Gastrocnemius medialis (tissue), 4 donors: ENCODE measurements at regions not wholly inside any gene's neighbourhood (a gene's known extent, or its start where the extent isn't known, plus 50 kb on each side); places are given as distances from the start of the nearest gene placed in this dataset.

Experiments used
- ATAC-seq, 2 donors: fragments of 150-250 bp; one replicate each; pipeline ENCODE4 v1.9.1; 2016
- DNase-seq, 2 donors: peaks; one replicate each; pipeline ENCODE4 v3.0.0-alpha.2; 2019
- H3K27ac ChIP-seq, 4 donors: fragments of 200-600 bp; sonication (generic); 1 replicate in 1 of 4; 2 replicates in 3 of 4; pipeline ENCODE4 v1.5.1; 2016 to 2018; ENCODE audit warnings: mild to moderate bottlenecking in 2 of 4, moderate library complexity in 1 of 4
- H3K27me3 ChIP-seq, 3 donors: fragments of 200-600 bp; sonication (generic) in 2 of 3; 1 replicate in 1 of 3; 2 replicates in 2 of 3; pipeline versions ENCODE4 v1.5.1 to v1.6.0; 2016 to 2019; ENCODE audit warnings: mild to moderate bottlenecking in 1 of 3, moderate library complexity in 1 of 3
- H3K36me3 ChIP-seq, 2 donors: fragments of 200-600 bp; sonication (generic) in 1 of 2; one replicate each; pipeline ENCODE4 v1.5.1; 2017 to 2018
- H3K4me1 ChIP-seq, 2 donors: fragments of 200-600 bp; sonication (generic) in 1 of 2; one replicate each; pipeline ENCODE4 v1.5.1; 2016 to 2017; ENCODE audit warnings: mild to moderate bottlenecking in 2 of 2
- H3K4me3 ChIP-seq, 4 donors: fragments of 200-600 bp; sonication (generic) in 3 of 4; 1 replicate in 1 of 4; 2 replicates in 3 of 4; pipeline ENCODE4 v1.5.1; 2016 to 2019; ENCODE audit warnings: mild to moderate bottlenecking in 2 of 4
- H3K9me3 ChIP-seq, 3 donors: fragments of 200-600 bp; sonication (generic) in 2 of 3; 1 replicate in 1 of 3; 2 replicates in 2 of 3; pipeline ENCODE4 v1.5.1; 2016 to 2019
- POLR2A ChIP-seq, 2 donors: fragments of 450-650 bp; IDR thresholded peaks; one replicate each; pipeline ENCODE4 v1.6.1; 2017; ENCODE audit warnings: antibody characterized with exemption in 2 of 2, mild to moderate bottlenecking in 2 of 2, moderate library complexity in 2 of 2
- in situ Hi-C, 4 donors: fragments of 200-750 bp; cut with MboI; loops; one replicate each; pipeline versions ENCODE4 v1.15.0 to v1.8.0; 2017; ENCODE audit warnings: low sequenced_read_pairs in 4 of 4
- intact Hi-C: fragments of 100-400 bp; cut with DNase I; formaldehyde crosslinking; loops from one replicate; pipeline ENCODE4 v1.15.1; 2023; ENCODE audit warnings: low total_unique reads
- TF ChIP-seq, protein P1 (sequence below), 5 experiments: fragments of 450-650 bp in 3 of 5; fragments of 200-600 bp in 2 of 5; sonication (generic) in 2 of 5; IDR thresholded peaks in 4 of 5; conservative IDR thresholded peaks in 1 of 5; 1 replicate in 4 of 5; 2 replicates in 1 of 5; pipeline ENCODE4 v1.5.1; 2016 to 2019; ENCODE audit warnings: antibody characterized with exemption in 5 of 5, mild to moderate bottlenecking in 3 of 5, moderate library complexity in 3 of 5

DNA sequence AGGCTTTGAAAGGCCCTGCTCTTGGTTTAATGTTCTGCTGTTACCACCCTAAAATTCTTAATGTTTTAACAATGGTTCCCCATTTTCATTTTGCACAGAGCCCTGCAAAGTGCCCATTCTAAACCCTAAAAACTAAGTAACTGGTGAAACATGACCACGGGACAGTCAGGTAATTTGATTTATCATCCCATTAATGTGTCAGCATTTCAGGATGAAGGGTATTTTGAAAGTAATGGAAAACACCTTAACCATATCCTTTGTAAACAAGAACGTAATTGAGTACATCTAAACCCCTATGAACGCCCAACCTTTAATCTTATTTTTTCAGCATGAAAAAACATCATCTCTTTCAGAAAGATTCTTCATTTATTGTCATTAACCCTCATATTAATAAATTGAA, 164.9 kb upstream of the IL12A start:
- peak overlapping the region; percentile 19 to 65 (median 44) for H3K27ac ChIP-seq
- DNase-seq (no peak), ATAC-seq (no peak)
- no peaks in the 10 kb centered on the region for H3K27me3 ChIP-seq
- no peaks in the 10 kb centered on the region for H3K9me3 ChIP-seq
- no peak for TF ChIP-seq POLR2A (IDR thresholded peaks at IDR 0.05)
- TF ChIP-seq, protein P1, sequence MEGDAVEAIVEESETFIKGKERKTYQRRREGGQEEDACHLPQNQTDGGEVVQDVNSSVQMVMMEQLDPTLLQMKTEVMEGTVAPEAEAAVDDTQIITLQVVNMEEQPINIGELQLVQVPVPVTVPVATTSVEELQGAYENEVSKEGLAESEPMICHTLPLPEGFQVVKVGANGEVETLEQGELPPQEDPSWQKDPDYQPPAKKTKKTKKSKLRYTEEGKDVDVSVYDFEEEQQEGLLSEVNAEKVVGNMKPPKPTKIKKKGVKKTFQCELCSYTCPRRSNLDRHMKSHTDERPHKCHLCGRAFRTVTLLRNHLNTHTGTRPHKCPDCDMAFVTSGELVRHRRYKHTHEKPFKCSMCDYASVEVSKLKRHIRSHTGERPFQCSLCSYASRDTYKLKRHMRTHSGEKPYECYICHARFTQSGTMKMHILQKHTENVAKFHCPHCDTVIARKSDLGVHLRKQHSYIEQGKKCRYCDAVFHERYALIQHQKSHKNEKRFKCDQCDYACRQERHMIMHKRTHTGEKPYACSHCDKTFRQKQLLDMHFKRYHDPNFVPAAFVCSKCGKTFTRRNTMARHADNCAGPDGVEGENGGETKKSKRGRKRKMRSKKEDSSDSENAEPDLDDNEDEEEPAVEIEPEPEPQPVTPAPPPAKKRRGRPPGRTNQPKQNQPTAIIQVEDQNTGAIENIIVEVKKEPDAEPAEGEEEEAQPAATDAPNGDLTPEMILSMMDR (IDR thresholded peaks at IDR 0.05 in 4 of 5, conservative IDR thresholded peaks at IDR 0.05 in 1 of 5): no peak
- no peaks in the 10 kb centered on the region for H3K36me3 ChIP-seq
- in situ Hi-C loops: loop anchor here (10.0 to 25.0 kb wide), 5 partner anchors 61 to 986 kb away; no protein-coding TSS in a partner anchor
- no peak overlapping the region for H3K4me3 ChIP-seq
- H3K4me1 ChIP-seq: peaks cover 11 to 23% of the 10 kb centered on the region in 2 donors
- intact Hi-C loops: loop anchor here (5.0 to 10.0 kb wide), 2 partner anchors 164 to 741 kb away; partner anchors contain the start of genes IL12A and KPNA4

- TF ChIP-seq, protein P1 (IDR thresholded peaks at IDR 0.05 in 4 of 5, conservative IDR thresholded peaks at IDR 0.05 in 1 of 5): no peak
- no peak for TF ChIP-seq POLR2A (IDR thresholded peaks at IDR 0.05)
- intact Hi-C loops (loop anchor here (5.0 to 10.0 kb wide), 2 partner anchors 163 to 740 kb away; partner anchors contain the start of genes IL12A and KPNA4), in situ Hi-C loops (loop anchor here (10.0 to 25.0 kb wide), 5 partner anchors 60 to 987 kb away; no protein-coding TSS in a partner anchor)
- ATAC-seq (peak; percentile 93 to 97), DNase-seq (peak; percentile 81 to 83)
- H3K27me3 ChIP-seq: no peaks in the 10 kb centered on the region
- no peaks in the 10 kb centered on the region for H3K36me3 ChIP-seq
- peak overlapping the region; percentile 19 to 65 (median 44) for H3K27ac ChIP-seq
- H3K4me1 ChIP-seq: peaks cover 17 to 28% of the 10 kb centered on the region in 2 donors
- no peaks in the 10 kb centered on the region for H3K9me3 ChIP-seq
- no peak overlapping the region for H3K4me3 ChIP-seq
These were observed 164.3 kb upstream of the IL12A start for GRCh38 chr3:159824333-159824732.

DNA sequence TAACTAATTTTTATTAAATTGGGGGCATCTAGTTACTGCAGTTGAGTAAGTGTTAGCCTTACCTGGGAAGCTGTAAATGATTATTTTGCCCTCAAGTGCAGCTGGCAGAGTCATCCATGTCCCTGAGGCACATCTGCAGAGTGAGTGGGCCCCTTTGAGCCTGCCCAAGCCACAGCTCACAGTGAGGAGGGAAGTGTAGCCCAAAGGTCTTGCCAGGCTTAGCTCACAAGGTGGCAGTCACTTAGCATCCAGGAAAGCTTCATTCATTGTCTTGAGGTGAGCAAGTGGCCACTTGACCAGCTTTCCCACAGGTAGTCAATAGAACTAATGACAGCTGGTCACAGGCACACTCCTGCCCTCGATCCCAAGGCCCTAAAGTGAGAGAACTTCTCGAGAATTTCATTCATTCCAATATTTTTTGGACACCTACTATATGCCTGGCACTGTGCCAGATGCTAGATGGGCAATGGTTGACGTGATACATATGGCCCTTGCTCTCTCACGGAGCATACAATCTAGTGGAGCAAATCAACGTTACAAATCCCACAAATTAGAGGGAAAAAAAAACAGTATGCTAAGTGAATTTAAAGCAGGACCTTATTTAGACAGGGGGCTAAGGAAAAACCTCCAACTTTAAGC, 163.3 kb upstream of the IL12A start:
- no peak overlapping the region for H3K4me3 ChIP-seq
- in situ Hi-C loops (loop anchor here (5.0 to 10.0 kb wide), 5 partner anchors 57 to 182 kb away; no protein-coding TSS in a partner anchor), intact Hi-C loops (loop anchor here (10.0 kb wide), 1 partner anchor 739 kb away; the partner anchor contains the start of gene KPNA4)
- peak overlapping the region in 2 of 4 donors; percentile 37 to 65 for H3K27ac ChIP-seq
- no peaks in the 10 kb centered on the region for H3K9me3 ChIP-seq
- no peaks in the 10 kb centered on the region for H3K36me3 ChIP-seq
- TF ChIP-seq POLR2A (IDR thresholded peaks at IDR 0.05): no peak
- TF ChIP-seq, protein P1 (IDR thresholded peaks at IDR 0.05 in 4 of 5, conservative IDR thresholded peaks at IDR 0.05 in 1 of 5): no peak
- H3K27me3 ChIP-seq: no peaks in the 10 kb centered on the region
- peaks cover 27 to 38% of the 10 kb centered on the region in 2 donors for H3K4me1 ChIP-seq
- no peak for ATAC-seq
- no peak for DNase-seq

DNA sequence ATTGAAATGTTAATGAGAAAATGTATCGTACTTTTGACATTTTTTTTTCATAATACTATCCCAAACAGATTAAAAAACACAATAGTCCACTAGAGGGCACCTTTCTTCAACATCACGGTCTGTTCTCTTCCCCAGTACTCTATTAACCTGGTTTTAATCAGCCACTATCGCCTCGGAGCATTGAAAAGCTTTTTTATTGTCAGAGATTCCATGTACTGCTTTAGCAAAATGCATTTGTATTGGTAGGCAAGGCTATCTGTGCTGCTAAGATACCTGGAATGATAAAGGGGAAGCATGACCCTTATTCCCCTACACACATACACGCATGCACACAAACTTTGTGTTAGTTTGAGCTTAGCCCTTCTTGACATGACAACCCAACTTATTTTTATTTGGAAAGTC, 160.1 kb upstream of the IL12A start:
- Histone ChIP-seq H3K27me3 (no peaks in the 10 kb centered on the region), H3K4me1 (peaks cover 34 to 48% of the 10 kb centered on the region in 2 donors), H3K36me3 (no peaks in the 10 kb centered on the region), H3K9me3 (no peaks in the 10 kb centered on the region), H3K4me3 (peak overlapping the region; percentile 17 to 51 (median 24)), H3K27ac (peak overlapping the region; percentile 80 to 84 (median 82))
- no peak for DNase-seq
- intact Hi-C loops (loop anchor here (2.0 to 10.0 kb wide), 2 partner anchors 28 to 736 kb away; partner anchors contain the start of gene KPNA4), in situ Hi-C loops (loop anchor here (5.0 to 10.0 kb wide), 5 partner anchors 54 to 179 kb away; no protein-coding TSS in a partner anchor)
- ATAC-seq: peak; percentile 61 to 66
- TF ChIP-seq, protein P1 (IDR thresholded peaks at IDR 0.05 in 4 of 5, conservative IDR thresholded peaks at IDR 0.05 in 1 of 5): peak; percentile 58 to 65 (median 63)
- no peak for TF ChIP-seq POLR2A (IDR thresholded peaks at IDR 0.05)
